SH-SY5Y (cell line): ENCODE measurements at regions not wholly inside any gene's neighbourhood (a gene's known extent, or its start where the extent isn't known, plus 50 kb on each side); places are given as distances from the start of the nearest gene placed in this dataset.

Experiments used
- GATA2 ChIP-seq: IDR thresholded peaks from 2 replicates; pipeline ENCODE4 v1.6.1; 2011; ENCODE audit warnings: mild to moderate bottlenecking, low read depth, low read length
- GATA3 ChIP-seq: IDR thresholded peaks from 2 replicates; pipeline ENCODE4 v1.6.1; 2011; ENCODE audit warnings: low read depth, mild to moderate bottlenecking, low read length, moderate library complexity

DNA sequence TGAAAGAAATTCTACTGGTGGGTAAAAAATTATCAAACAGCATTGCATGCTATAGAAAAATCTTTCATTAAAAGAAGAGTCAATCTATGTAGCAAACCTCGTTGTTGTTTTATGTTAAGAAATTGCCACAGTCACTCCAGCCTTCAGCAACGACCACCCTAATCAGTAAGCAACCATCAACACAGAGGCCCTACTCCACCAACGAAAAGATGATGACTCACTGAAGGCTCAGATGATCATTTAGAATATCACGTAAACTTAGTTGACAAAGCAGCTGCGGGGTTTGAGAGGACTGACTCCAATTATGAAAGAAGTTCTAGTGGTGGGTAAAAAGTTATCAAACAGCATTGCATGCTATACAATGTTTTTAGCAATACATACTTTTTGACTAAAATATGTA is 242.6 kb downstream of the DRD1 start:
- TF ChIP-seq GATA2 (no peak), GATA3 (no peak)
